GM19467 (cell line): ENCODE measurements at regions not wholly inside any gene's neighbourhood (a gene's known extent, or its start where the extent isn't known, plus 50 kb on each side); places are given as distances from the start of the nearest gene placed in this dataset.

Experiments
- ATAC-seq: cut with Tn5 transposase; IDR thresholded peaks from one replicate; pipeline ENCODE4 v1.9.1; 2021; ENCODE audit warnings: mild to moderate bottlenecking, moderate library complexity; ENCODE audit not compliant: unreplicated experiment

GRCh38 chr18:26705757-26706156 is 157.4 kb upstream of the KCTD1 start:
- ATAC-seq = no peak

- no peak for ATAC-seq
These were observed 155.0 kb upstream of the KCTD1 start for GRCh38 chr18:26703170-26703930.

DNA sequence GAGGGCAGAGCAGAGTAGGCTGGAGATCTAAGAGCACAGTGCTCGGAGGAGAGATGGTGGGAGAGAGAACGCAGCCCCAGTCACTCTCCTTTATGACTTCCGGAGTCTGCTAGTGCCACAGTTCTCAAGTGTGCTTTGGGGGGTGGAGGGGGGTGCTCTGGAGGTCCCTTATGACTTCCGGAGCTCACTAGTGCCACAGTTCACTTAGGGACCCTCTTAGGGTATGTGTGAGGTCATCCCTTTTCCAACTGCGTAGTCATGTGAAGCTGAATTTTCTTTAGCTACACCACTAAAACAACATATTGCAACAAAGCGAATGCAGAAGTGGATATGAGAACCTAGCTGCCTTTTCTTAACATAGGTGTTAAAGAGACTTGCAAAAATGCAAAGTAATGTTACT is 153.7 kb upstream of the KCTD1 start:
- no peak for ATAC-seq

DNA sequence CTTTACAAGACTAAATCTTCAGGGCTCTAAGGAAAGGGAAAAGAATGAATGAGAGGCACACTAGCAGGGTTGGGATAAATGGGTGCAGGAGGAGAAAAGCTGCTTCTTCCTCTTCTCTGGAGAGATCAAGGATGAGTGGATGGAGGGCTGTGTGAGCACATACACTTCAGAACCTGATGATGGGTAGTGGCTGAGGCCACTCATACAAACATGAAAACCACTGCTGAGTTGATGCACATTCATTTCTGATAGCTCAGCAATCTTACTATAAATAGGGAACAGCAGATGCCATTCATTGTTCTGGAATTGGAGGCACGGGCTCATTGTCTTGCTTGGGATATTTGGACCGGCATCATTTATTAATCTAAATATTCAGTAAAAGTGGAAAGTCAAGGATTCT is 152.4 kb upstream of the KCTD1 start:
- no peak for ATAC-seq

DNA sequence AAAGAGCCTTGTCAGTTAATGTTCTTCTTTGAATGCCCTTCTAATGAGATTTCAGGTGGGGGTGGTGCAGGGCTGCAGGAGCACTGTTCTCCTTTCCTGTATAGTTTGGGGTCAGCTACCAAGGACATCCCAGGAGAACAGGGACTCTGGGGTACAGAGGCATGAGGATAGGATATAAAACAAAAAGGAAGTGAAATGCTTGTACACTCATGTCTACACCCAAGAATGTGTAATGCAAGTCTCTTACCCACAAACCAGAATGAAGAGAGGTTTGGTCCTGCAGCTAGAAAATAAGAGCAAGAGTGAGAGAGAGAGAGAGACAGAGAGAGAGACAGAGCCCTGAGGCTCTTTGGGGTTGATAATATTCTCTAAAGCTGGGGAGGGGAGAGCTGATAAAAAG is 151.8 kb upstream of the KCTD1 start:
- no peak for ATAC-seq

GRCh38 chr18:26697186-26697884 is 149.0 kb upstream of the KCTD1 start:
- ATAC-seq = no peak

DNA sequence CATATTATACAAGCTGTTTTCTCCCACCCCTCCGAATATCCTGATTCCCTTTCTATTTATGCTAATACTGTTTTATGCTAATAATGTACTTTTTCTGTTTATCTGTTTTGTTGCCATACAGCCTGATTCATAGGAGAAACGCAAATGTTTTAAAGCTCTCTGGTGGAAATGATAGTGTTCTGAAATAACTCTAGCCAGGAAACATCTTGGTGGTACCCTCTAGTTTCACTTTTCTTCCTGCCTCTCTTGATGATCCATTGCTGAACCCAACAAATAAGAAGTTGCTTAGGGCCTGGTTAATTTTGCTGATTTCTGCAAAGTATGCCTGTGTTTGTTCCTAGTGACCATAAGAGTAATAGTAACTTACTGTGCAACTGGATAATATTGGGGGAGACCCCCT is 148.4 kb upstream of the KCTD1 start:
- ATAC-seq = no peak

- ATAC-seq = no peak
These were observed 148.0 kb upstream of the KCTD1 start for GRCh38 chr18:26696308-26696707.

- ATAC-seq = no peak
These were observed 141.0 kb upstream of the KCTD1 start for GRCh38 chr18:26689226-26689879.

DNA sequence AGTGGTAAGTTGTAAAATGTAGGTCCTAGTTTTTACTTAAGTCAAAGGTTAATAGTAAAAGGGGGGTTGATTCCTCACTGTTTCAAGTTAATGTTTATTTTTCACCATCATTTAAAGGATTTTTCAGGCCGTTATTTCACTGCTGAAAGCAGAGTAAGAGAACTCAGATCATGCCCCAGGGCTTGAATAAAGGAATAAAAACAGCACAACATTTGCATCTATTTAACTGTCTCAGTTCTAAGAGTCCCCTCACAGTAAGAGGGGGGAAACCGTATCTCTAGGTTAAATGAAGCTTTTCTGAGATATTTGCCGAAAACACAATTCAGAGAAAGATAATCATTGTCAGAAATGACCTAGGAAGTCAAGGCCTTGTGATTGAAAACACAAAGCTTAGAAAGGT is 138.2 kb upstream of the KCTD1 start:
- ATAC-seq = no peak

DNA sequence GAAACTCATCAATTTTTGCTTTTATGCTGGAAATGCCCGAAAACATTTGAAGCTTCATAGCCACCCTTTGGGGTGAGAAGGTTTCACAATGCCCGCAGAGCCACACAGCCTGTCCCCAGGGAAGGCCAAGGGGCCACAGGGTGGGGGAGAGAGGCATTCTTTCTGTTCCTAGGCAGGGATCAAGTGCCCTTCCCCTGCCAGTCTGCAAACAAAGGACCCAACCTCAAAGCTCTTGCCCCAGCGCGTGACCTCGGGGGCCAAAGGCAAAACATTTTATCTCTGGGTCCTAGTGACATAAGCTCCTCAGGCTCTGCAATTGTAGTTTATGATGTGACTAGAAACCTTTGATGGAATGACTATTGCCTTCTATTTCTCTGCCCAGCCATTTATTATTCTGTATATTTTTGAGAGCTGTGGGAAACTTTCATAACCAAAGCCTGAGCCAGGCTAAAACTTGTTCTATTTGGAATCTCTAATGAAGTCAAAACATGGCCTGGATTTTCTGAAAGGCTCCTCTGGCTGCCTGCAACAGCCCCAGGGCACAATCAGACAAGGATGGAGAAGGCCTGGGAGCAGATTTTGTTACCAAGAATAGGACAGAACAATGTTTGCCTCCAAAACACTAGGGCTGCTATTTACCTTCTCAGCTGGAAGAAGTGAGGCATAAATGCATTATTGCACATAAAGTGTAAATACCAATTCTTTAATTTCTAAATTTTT is 137.2 kb upstream of the KCTD1 start:
- ATAC-seq = no peak

GRCh38 chr18:26677957-26678356 is 129.6 kb upstream of the KCTD1 start:
- no peak for ATAC-seq

GRCh38 chr18:26667046-26667445 is 118.7 kb upstream of the KCTD1 start:
- no peak for ATAC-seq

GRCh38 chr18:26662996-26663395 is 114.6 kb upstream of the KCTD1 start:
- ATAC-seq = no peak

DNA sequence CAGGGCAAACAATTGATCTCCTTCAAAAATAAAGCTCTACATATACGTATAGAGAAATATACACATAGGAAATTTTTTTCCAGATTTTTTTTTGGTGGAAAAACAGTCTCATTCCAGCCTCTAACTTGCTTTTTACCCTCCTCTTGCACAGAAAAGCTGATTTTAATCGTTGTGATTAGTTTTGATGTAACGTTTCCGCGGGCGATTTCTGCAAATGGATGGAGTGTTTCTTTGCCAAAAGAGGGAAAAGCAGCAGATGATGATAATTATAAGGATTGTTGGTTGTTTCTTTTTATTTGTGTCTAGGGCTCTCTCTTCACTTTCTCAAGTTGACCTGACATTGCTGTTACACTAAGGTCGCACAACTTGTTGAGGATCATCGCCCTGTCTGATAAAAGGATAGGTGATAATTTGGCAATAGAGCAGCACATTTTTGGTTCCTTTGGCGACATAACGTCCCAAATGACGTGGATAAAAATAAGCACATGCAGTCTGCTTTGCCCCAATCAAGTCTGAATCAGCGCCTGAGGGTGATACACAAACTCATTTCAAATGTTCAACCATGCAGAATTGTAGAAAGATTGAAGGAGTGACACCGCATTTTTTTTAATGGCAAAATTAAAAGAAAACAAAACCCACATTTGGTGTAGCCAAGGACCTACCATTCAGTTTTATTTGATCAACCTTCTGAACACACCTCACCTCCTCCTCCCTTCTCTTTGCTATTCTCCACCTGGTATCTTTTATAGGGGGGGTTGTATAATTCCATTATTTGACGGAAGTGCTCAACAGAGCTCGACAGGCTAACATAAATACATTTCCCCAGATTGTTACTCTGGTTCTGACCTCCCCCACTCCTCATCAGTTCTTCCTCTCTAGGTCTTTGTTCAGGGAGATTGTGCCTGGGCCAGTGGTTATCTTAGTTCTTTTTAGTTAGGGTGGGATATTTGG is 109.6 kb upstream of the KCTD1 start:
- no peak for ATAC-seq

- ATAC-seq = peak; percentile 50
These were observed 108.7 kb upstream of the KCTD1 start for GRCh38 chr18:26656944-26657536.

GRCh38 chr18:26656431-26656943 is 108.1 kb upstream of the KCTD1 start:
- peak; percentile 19 for ATAC-seq

DNA sequence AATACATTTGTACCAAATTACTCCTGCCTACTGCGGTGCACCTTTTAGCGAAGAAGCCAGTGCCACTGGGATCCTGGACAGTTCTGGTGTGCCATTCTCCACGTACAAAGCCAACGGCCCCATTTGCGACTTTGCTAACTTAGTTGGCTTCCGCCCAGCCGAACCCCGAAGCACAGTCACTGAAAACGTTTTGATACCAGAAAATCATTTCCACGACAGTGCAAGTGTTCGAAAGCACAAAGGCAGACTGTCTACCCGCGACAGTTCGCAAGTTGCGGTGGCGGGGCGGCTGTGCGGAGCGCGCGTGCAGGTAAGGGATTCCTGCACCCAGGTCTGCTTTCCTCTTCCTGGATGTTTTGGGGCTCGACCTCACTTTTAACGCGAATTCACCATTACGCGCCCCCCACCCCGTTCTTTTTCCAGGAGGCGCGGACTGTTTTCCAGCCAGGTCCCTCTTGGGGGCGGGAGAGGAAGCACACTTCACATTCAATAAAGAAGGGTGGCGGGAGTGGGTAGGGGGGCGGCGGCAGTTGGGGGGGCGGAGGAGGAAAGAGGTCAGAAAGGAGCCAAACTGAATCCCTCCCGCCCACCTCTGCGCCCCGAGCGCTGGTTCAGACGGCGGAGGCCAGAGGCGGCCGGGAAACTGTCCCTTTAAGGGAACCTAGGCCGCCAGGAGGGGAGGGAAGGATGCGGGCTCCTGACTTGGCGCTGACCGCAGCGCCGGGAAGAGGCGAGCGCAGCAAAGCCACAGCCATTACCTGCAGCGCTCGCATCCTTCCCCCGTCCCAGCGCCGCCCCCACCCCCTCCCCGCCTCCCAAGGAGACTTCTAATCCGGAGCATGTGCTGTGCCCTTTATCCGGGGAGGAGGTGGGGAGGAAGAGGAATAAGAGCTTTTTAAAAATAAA is 107.4 kb upstream of the KCTD1 start:
- ATAC-seq = no peak
